ENCODE measurements at regions not wholly inside any gene's neighbourhood (a gene's known extent, or its start where the extent isn't known, plus 50 kb on each side); places are given as distances from the start of the nearest gene placed in this dataset.

DNA sequence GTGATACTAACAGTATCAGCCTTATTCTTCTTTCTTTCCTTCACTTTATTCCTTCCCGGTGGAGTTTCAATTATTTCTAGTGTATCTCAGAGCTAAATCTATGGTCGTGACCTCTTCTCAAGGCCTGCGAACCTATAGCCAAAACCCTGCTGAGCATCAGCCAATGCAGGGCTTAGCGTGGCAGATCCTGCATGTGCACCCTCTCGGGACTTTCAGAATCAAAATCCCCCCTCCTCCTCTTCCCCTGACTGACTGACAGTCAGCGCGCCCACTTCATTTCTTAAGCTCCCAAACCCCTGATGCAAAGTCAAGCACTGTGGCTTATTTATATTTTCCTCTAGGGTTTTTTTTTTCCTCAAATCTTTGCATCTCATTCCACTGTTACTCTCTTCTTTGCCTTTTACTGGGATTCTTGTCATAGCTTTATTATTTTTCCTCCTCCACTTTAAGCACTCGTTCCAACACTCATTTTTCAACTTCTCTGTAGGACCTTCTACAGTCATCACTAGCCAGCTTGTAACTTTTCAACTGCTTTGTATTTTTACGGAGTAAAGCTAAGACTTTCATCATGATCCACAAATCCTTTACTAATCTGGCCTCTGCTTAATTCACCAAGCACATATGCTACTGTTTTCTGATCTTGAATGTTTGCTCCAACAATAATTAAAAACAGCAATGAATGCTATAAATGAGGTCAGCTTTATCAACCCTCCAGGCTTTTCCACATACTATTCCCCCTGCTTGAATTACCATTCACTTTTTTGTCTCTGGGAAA is 896.5 kb upstream of the PIK3C3 start:
- TF ChIP-seq, protein P1, sequence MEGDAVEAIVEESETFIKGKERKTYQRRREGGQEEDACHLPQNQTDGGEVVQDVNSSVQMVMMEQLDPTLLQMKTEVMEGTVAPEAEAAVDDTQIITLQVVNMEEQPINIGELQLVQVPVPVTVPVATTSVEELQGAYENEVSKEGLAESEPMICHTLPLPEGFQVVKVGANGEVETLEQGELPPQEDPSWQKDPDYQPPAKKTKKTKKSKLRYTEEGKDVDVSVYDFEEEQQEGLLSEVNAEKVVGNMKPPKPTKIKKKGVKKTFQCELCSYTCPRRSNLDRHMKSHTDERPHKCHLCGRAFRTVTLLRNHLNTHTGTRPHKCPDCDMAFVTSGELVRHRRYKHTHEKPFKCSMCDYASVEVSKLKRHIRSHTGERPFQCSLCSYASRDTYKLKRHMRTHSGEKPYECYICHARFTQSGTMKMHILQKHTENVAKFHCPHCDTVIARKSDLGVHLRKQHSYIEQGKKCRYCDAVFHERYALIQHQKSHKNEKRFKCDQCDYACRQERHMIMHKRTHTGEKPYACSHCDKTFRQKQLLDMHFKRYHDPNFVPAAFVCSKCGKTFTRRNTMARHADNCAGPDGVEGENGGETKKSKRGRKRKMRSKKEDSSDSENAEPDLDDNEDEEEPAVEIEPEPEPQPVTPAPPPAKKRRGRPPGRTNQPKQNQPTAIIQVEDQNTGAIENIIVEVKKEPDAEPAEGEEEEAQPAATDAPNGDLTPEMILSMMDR (IDR thresholded peaks at IDR 0.05 in 8 of 11, conservative IDR thresholded peaks at IDR 0.05 in 3 of 11), result no peak
- no peak for TF ChIP-seq POLR2A (IDR thresholded peaks at IDR 0.05)
- TF ChIP-seq POLR2AphosphoS5 (IDR thresholded peaks at IDR 0.05), result no peak
